D721Med (cell line): ENCODE measurements at regions not wholly inside any gene's neighbourhood (a gene's known extent, or its start where the extent isn't known, plus 50 kb on each side); places are given as distances from the start of the nearest gene placed in this dataset.

ENCODE experiments used
- DNase-seq: peaks from one replicate; pipeline ENCODE4 v3.0.0; 2011; ENCODE audit warnings: low spot score; ENCODE audit not compliant: insufficient read length
- FAIRE-seq: peaks from 2 replicates; lab custom pipeline; 2011; peaks lifted over from hg19 to GRCh38; lab: Jason Lieb, UNC
- TF ChIP-seq, protein P1 (sequence below): IDR thresholded peaks from 2 replicates; pipeline ENCODE4 v1.5.1; 2012; ENCODE audit warnings: mild to moderate bottlenecking, control low read depth; ENCODE audit not compliant: insufficient read depth; ENCODE audit errors: missing control alignments

DNA sequence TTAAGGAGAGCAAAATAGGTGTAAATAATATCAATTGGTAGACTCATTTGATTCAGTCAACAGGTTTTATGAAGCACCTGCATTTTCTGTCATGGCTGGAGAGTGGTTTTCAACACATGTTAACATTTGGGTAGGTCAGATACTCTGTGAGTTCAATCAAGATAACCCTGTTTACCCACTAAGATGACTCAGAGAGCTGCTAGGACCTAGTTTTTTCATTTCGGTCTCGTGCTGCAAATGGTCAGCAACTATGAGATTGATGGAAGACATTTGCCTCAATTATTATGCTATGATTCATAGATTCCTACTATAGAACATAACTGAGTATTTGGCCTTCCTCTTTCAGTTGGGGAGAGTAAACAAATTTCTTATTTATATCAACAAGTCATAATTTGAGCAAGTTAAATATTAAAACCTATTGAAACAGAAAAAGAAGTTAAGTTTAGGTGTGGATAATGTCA is 391.4 kb upstream of the CITED2 start:
- TF ChIP-seq, protein P1, sequence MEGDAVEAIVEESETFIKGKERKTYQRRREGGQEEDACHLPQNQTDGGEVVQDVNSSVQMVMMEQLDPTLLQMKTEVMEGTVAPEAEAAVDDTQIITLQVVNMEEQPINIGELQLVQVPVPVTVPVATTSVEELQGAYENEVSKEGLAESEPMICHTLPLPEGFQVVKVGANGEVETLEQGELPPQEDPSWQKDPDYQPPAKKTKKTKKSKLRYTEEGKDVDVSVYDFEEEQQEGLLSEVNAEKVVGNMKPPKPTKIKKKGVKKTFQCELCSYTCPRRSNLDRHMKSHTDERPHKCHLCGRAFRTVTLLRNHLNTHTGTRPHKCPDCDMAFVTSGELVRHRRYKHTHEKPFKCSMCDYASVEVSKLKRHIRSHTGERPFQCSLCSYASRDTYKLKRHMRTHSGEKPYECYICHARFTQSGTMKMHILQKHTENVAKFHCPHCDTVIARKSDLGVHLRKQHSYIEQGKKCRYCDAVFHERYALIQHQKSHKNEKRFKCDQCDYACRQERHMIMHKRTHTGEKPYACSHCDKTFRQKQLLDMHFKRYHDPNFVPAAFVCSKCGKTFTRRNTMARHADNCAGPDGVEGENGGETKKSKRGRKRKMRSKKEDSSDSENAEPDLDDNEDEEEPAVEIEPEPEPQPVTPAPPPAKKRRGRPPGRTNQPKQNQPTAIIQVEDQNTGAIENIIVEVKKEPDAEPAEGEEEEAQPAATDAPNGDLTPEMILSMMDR: no peak
- FAIRE-seq (no peak), DNase-seq (no peak)

DNA sequence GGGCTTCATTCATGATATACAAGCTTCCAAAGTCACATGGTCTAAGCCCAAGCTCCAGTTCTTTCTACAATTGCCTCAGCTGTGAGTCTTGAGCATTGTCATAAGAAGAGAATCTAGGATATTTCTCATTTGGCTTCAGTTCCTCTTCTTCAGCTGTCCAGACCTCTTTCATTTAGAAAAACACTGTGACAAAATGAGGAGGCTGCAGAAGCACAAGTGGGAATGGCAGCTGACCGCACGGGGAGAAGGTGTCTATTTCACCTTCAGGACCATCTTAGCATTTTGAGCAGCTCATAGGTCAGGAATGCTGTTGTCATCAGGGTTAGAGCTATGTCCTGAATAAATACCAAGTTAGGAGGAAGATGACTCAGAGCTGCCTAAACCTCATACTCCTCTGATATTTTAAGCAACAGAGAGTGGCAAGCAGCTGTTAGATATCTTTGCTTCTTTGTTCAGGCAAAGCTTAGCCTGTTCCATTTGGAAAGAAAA is 390.1 kb upstream of the CITED2 start:
- FAIRE-seq (no peak), DNase-seq (no peak)
- TF ChIP-seq, protein P1: no peak

DNA sequence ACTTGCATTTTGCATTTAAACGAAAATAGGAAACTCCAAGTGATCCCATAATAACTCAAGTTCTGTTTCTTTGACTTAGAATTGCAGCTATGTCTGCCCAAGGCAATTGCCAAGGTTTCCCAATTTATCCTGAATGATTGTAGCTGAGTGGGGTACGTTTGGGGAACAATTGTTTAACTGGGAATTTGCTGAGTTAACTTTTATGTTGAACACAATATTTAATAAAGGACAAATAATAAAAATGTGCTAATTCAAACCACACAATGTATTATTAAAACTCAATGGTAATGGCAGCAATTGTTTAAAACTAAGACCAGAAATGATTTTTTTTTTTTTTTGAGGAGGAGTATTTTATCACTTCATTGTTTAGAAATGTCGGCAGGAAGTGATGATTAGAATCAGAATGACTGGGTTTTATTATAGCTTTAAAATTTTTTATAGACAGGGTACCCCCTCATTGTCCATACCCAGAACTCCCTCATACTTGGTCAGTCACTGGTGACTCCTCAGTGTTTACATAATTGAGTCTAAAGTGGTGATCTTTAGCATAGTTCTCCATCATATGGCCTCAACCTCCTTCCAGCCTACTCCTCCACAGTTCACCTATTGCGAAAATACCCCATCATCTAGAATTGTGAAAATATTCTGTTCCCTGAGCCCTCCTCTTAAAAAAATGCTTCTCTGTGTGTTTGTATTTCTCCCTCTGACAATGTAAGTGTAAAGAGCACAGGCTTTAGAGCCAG is 389.2 kb upstream of the CITED2 start:
- DNase-seq (no peak), FAIRE-seq (no peak)
- TF ChIP-seq, protein P1: no peak

DNA sequence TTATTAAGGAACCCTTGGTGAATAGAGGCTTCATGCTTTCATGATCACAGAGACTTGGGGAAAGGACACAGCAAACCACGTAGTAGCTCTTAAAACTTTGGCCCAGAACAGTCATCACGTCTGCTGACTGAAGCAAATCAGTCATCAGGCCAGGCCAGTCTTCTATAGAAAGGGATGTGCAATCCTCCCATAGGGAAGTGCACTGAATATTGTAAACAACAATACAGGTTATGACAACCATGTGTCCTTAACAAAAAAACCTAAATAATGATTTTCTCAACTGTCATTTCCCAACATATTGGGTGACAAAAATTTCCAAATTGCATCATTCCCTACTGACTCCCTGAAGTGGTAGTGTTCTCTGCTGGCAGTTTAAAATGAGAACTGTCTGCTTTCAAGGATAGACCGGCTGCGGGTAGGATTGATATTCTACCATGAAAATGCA is 388.2 kb upstream of the CITED2 start:
- TF ChIP-seq, protein P1: no peak
- FAIRE-seq: no peak
- DNase-seq: no peak

DNA sequence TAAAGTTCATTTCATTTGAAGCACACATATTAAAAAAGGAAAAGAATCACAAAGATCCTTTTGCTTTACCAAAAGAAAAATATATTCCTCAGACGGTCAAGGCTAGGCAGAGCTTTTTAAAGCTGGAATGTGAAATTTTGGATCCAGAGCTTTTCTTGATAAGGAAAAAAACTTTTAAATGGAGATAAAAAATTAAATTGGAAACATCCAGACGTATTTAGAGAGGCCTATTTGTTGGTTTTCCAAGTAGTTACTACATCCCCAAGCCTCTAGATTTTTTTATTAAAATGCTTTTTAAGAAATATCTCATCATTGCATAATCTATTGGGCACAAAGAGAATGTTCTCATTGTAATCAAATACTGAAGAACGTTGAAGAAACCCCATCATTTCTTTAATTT is 385.7 kb upstream of the CITED2 start:
- TF ChIP-seq, protein P1: no peak
- DNase-seq (no peak), FAIRE-seq (no peak)

DNA sequence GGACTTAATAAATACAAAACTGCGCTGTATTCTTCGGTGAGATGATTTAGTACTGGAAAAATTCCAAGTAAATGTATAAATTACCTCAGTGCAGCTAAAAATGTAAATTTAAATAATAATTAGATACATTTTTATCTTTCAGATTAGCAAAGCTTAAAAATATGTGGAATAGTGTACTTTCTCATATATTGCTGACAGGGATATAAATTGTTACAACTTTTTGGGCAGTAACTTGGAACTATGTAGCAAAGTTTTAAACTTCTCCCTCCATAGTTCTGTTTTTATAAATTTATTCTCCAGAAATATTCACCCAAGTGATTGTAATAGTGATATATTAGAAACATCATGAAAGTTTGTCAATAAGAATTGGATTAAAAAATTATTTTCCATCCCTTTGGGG is 384.6 kb upstream of the CITED2 start:
- no peak for DNase-seq
- FAIRE-seq: no peak
- TF ChIP-seq, protein P1: no peak

DNA sequence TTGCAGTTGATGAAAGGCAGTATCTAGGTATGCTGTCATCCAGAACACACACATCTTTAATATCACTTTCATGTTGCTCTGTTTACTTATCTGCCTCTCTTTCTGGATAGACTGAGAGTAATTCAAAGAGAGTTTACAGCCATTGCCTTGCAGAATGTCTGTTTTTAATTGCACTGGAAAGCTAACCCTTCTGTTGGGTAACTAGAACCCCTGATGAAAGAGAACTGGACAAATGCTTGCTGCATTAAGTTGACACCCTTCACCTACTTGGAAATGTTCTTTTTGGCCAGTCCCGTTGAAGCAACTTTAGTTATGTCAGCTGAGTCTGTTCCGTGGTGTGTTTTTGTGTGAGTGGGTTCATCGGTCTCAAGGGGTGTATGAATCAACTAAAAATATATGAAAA is 383.8 kb upstream of the CITED2 start:
- DNase-seq: no peak
- FAIRE-seq: no peak
- TF ChIP-seq, protein P1: no peak
